ENCODE measurements at regions not wholly inside any gene's neighbourhood (a gene's known extent, or its start where the extent isn't known, plus 50 kb on each side); places are given as distances from the start of the nearest gene placed in this dataset.

DNA sequence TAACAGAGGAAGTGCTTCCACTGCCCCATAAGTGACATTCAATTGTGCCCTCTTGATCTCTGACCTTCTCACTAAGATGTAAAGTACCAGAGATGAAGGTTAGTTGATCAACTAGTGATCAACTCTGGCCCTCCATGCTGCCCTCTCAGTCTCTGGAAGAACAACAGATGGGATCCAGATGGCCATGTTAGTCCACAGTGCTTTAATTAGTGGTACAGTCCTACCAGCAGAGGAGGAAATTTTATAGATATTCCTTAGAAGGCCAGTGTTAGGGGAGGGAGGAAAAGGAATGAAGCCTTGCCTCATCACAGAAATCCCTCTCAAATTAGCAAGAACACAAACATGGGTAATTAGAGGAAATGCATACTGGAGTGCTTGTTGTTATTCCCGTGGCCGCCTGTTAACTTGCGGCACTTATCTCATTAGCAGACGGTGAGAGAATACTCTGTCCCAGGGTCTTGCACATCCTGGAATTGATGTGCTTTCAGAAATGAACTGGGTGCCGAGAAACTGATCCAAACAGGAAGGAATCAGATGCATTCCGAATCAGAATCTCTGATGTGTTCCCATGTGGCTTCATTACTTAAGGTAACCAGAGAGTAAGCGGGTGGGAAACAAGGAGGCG, 91.1 kb upstream of the RGS4 start:
- TF ChIP-seq, protein P1, sequence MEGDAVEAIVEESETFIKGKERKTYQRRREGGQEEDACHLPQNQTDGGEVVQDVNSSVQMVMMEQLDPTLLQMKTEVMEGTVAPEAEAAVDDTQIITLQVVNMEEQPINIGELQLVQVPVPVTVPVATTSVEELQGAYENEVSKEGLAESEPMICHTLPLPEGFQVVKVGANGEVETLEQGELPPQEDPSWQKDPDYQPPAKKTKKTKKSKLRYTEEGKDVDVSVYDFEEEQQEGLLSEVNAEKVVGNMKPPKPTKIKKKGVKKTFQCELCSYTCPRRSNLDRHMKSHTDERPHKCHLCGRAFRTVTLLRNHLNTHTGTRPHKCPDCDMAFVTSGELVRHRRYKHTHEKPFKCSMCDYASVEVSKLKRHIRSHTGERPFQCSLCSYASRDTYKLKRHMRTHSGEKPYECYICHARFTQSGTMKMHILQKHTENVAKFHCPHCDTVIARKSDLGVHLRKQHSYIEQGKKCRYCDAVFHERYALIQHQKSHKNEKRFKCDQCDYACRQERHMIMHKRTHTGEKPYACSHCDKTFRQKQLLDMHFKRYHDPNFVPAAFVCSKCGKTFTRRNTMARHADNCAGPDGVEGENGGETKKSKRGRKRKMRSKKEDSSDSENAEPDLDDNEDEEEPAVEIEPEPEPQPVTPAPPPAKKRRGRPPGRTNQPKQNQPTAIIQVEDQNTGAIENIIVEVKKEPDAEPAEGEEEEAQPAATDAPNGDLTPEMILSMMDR (optimal IDR thresholded peaks at IDR 0.05 in 1 of 3, IDR thresholded peaks at IDR 0.05 in 1 of 3, conservative IDR thresholded peaks at IDR 0.05 in 1 of 3; ENCODE audit: extremely low read depth in 1 of 3, insufficient read depth in 2 of 3, low read length in 3 of 3), result no peak
- no peak for TF ChIP-seq EZH2 (IDR thresholded peaks at IDR 0.05; ENCODE audit: low read length)
